GM19239 (cell line): ENCODE measurements at regions not wholly inside any gene's neighbourhood (a gene's known extent, or its start where the extent isn't known, plus 50 kb on each side); places are given as distances from the start of the nearest gene placed in this dataset.
"Not testable (repeated sequence)": the region's sequence is repeated elsewhere in the genome, so short reads cannot be mapped to it uniquely, and the experiment has no call there.

ENCODE experiments used
- DNase-seq: peaks from one replicate; pipeline ENCODE4 v3.0.0; 2011; ENCODE audit warnings: low spot score; ENCODE audit not compliant: insufficient read length
- FAIRE-seq: peaks from 2 replicates; lab custom pipeline; 2011; peaks lifted over from hg19 to GRCh38; lab: Jason Lieb, UNC

DNA sequence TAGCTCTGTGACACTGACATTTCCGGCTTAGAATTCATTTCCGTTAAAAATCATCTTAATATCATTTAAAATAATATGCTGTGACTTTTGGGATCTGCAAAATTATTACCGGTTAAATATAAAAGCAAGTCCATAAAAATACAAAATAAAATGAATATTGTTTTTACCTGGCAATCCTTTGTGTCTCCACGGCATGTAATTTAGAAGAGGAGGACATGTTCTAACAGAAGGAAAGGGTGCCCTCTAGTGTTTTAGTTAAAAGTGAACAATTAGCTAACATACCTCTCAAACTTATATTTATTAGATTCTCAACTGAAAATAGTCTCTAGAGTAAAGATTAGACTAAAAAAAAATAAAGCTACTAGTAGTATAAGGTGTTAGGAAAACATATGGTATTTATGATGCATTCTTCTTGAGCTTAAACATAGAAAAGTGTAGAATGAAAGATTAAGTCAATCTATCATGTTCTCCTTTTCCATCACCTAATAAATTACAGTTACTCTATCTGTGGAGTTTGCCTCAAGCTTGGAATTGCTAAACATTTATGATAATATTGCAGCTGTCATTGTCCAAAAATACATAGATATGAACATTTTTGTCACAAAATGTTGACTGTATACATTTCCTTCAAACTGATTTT, 676.7 kb upstream of the SPRY2 start:
- DNase-seq (peak; percentile 9), FAIRE-seq (no peak)

DNA sequence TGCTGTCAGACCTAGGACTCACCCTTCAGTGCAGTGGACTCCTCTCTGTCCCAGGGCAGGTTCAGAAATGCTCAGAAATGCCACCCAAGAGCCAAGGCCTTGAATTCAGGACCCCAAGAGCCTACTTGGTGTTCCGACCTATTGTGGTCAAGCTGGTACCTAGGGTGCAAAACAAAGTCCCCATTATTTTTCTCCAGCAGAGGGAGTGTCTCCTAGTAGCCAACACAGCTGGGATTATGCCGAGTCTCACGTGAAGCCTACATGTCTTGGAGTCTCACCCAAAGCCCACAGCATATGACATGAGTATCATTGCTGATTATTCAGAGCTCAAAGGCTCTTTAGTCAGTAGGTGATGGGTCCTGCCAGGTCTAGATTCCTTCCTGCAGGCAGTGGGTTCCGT, 671.1 kb upstream of the SPRY2 start:
- no peak for FAIRE-seq
- no peak for DNase-seq

DNA sequence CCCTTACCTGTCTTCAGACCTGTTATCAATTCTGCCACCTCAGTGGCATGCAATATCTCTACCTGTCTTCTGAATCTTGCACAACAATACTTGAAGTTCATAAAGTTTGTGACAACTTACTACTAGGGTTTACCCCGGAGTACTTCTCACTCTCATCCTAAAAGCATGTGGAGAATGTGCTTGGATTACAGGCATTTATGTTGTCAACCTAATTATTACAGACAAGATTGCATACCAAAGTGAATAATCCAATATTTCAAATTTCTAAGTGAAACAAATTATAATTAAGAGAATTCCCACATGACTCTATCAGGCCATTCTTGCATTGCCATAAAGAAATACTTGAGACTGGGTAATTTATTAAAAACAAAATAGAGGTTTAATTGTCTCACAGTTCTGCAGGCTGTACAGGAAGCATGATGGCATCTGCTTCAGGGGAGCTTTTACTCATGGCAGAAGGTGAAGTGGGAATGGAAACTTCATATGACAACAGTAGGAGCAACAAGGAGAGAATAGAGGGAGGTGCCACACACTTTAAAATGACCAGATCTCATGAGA, 661.0 kb upstream of the SPRY2 start:
- no peak for DNase-seq
- FAIRE-seq = no peak

DNA sequence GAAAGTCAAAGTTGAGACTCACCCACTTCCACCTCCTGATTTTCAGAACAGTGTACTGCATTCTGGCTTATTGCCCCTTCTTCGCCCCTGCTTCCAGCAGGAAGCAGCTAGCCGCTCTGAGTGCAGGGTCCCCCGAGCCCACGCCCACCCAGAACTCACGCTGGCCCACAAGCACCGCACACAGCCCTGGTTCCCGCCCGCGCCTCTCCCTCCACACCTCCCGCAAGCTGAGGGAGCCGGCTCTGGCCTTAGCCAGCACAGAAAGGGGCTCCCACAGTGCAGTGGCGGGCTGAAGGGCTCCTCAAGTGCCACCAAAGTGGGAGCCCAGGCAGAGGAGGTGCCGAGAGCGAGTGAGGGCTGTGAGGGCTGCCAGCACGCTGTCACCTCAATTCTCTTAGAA, 657.7 kb upstream of the SPRY2 start:
- FAIRE-seq, DNase-seq: not testable (repeated sequence)

DNA sequence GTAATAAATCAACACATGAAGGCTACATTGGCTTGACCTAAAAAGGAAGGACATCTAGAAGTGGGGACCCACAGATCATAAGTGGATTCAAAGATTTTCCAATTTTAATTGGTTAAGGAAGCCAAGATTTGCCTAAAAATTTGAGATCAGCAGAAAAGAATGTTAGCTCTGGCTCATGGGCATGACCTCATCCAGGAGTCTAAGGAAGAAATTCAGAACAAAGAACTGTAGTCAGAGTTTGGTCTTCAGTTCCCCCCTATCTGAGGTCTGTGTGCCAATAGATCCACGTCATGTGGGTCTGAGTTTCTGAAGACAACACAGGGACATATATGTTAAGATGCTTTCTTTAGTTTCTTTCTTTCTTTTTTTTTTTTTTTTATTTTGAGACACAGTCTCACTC, 648.8 kb upstream of the SPRY2 start:
- no peak for DNase-seq
- no peak for FAIRE-seq

DNA sequence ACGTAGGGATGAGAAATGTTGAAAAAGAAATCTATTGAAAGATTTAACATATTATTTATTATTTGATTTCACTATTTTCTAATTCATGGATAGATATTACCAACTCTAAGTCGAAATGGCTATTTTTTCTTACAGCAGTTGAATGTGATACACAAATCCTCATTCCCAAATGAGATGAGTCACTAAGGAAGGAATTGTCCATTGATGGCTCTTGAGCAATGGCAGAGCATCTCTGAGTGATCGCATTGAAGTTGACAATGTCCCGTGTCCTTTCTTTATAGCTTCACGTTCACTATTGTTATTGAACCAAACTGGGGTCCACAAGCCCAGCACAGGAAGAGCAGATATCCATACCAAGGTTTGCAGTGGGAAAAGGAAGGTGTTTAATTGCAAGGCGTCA, 648.3 kb upstream of the SPRY2 start:
- DNase-seq (no peak), FAIRE-seq (no peak)

DNA sequence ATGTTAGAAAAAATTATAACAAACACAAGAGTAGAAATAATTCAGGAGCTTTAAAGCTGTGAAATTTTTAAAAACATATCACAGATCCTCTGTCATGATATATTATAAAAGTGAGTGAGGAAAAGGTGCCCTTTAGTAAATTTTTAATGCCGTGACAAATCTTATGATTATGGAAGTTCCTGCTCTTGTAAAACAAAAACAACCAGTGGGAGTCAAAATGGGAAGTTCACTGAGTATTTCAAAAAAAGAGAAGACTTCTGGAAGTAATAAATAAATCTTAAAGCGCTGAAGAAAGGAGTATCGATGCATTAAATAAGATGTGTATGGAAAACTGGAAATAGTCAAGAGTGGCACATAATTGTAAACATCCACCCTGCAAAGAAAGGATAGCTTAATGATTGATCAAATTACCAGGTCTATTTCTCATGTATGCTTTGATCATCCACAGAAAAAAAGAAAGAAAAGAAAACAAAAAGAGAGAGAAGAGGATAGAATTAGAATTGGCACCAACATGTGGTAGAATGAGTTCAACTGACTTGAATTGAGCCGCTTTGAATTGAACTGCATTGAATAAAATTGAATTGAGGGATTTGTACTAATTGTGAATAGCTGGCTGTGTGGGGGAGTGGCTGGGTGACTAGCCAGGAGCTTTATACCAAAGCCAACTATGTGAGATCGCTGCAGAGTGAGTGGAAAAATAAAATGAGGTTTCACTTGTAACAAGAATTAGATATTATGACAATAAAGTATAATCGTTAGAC, 647.6 kb upstream of the SPRY2 start:
- no peak for FAIRE-seq
- DNase-seq = no peak

DNA sequence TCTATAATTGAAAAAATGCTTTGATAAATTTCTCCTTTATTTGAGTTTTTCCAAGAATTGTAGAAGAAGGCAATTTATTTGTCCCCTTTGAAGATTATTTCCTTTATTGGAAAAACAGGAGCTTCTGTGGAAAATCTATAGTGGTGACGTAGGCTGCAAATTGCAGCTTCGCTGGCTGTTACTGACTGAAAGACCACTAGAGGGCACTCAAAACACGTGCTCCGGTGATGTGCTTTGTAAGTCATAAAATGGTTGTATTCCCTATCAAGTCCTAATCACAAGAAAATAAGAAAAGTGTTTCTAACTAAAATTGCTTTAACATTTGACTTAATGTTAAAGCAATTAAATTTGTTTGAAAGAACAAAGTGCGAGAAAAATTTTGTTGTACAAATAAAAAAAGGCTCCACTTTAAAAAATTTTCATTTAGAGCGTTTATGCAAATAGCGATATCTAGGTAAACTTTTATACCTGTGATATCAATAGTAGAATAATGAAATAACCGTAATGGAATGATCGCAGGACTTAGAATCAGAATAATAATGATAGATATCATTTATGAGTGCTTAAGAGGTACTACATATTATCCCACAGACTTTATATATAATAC, 638.2 kb upstream of the SPRY2 start:
- FAIRE-seq (peak; percentile 69), DNase-seq (peak; percentile 1)

DNA sequence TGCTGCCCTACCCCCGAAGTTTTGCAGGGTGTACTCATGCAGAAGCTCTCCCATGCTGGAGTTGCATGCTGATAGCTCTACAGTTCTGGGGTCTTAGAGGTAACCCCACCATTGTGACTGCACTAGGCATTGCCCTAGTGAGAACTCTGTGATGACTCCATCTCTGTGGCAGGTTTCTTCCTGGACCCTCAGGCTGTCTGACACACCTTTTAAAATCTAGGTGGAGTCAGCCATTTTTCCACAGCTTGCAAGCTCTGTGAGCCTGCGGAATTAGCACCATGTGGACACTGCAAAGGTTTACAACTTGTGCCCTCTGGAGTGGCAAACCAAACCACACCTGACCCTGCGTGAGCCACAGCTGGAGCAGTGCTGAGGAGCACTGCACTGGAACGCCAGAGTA, 636.2 kb upstream of the SPRY2 start:
- no peak for FAIRE-seq

DNA sequence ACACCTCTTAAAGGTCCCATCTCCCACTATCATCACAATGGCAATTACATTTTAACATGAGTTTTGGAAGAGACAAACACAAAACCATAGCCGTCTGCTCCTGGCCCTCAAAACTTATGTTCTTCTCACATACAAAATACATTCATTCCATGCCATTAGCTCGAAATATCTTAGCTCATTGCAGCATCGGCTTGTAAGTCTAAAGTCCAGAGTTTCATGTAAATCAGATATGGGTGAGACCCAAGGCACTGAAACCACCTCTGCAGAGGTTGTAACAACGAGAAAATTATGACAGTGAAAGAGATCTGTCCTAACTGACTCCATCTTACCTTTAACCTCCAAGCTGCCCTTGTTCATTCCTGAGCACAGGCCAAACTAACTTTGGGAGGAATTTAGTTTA, 635.0 kb upstream of the SPRY2 start:
- DNase-seq (no peak), FAIRE-seq (no peak)

More for the DNA sequence above, 636.2 kb upstream of the SPRY2 start:
- no peak for DNase-seq

DNA sequence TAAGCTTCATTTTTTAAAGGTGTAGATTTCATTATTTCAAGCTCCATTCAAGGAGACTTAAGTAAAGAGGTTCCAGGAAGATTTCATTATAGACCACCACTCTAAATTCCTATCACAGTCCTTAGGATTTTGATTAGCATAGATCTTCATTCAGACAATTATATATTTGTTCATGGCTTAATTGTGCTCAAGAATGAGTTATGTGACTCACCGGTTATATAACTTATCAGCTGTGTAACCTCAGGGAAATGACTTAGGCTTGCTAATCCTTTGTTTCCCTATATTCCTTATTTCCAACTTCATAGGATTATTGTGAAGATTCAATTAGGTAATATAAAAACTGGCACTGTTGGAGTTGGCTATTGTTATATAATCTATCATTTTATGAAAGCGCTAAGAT, 632.8 kb upstream of the SPRY2 start:
- DNase-seq (no peak), FAIRE-seq (no peak)

DNA sequence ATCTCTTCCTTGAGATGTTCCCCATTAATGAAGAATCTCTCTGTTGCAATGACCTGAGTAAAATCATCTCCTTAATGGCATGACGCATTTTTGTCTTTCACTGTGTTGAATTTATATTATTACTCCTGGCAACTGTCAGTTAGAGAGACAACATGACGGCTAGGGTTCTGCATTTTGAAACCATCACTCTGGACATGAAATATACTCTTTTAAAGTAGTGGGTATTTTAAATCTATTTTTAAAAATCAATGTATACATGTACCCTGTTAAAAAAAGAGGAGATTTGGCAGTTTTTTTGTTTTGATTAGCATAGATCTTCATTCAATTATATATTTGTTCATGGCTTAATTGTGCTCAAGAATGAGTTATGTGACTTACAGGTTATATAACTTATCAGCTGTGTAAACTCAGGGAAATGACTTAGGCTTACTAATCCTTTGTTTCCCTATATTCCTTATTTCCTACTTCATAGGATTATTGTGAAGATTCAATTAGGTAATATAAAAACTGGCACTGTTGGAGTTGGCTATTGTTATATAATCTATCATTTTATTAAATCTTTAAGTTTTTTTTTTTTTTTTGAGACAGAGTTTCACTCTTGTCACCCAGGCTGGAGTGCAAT, 632.0 kb upstream of the SPRY2 start:
- DNase-seq (no peak), FAIRE-seq (no peak)

DNA sequence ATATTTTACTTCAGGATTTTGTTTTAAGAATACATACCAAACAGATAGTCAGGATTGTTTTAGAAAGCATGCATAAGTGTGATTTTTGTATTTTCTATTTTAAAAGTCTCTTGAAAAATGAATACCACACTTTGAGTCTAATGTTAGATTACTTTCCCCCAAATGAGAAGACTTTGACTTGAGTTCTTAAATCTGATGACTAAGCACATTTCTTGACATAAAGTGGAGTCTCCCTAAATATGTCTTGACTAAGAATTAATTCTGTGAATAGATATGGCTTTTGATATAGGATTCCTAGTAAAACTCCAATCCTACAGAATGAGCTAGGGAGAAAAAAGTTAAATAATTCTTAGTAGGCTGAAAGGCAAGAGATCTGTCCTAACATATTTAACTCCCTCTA, 624.2 kb upstream of the SPRY2 start:
- FAIRE-seq = no peak

DNA sequence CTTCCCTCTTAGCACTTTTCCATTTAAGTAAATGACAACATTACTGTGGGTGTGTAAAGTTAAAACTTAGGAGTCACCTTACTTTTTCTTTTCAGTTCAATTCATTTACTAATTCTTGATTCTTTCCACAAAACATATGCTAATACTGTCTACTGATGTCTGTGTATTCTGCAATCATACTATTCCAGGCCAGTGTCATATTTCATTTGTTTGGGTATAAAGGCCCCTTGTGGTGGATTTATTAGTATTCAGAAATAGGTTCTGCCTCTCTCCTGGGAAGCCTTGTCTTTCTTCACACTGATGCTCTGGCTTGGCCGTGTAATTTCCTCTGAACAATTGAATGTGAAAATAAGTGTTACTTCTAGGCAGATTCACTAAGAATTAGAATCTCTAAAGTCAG, 621.9 kb upstream of the SPRY2 start:
- FAIRE-seq = no peak
- DNase-seq = no peak

More for the DNA sequence above, 624.2 kb upstream of the SPRY2 start:
- no peak for DNase-seq

DNA sequence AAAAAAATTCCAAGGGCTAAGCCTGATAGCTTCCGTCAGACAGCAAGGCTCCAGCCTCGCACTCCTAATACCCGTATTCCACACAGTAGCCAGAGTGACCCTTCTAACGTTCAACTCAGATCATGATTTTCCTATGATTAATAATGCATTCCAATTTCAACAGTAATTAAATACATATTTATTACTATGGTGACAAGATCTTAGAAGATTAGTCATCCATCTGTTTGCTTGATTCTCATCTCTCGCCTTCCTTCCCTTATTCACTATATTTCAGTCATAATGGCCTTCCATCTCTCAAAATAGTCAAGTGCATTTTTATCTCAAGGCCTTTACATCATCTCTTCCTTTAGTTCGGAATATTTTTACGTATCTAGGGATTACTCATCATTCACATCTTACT, 621.2 kb upstream of the SPRY2 start:
- FAIRE-seq = no peak

DNA sequence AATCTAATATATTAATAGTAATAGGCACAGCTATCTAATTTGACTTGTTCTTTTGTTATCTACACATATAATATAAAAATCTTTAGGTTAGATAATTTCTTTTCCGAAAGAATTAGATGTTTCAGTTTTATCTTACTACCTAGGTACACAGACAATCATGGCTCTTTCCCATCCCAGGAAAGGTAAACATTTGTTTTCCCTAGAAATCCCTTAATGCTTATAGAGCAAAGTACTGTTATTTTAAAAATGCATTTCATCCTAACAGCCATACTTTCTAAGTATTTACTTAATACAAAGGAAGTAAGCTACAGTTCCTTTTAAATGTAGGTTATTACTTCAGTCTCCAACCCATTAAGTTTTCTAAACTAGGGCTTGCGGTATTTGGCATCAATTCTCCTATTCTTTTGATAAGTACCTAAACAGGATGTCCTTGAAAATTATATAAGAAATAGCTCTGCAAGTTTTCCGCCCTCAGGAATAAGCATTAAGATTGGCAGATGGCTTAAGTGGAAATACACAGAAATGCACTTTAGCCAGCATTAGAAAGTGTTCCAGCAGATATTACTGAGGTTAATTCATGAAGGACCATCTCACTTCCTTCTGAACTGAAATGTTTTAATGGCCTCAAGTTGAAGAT, 616.2 kb upstream of the SPRY2 start:
- DNase-seq (no peak), FAIRE-seq (no peak)

More for the DNA sequence above, 621.2 kb upstream of the SPRY2 start:
- no peak for DNase-seq

DNA sequence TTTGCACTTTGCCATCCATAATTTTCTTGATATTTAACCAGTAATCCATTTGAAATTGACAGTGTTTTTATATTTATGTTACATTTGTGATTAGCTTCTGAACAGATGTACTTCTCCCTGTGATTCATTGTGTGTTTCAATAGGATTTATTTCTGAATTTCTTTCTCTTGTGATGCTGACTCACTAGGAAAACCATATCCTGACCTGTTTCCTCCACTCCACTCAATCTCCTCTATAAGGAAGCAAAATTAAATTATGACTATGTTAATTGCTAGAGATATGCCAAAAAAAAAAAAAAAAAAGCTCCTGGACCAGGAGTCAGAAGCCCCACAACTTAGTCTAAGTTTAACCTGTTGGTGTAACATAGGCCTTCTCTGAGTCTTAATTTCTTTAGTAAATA, 614.6 kb upstream of the SPRY2 start:
- no peak for FAIRE-seq
- DNase-seq = no peak

DNA sequence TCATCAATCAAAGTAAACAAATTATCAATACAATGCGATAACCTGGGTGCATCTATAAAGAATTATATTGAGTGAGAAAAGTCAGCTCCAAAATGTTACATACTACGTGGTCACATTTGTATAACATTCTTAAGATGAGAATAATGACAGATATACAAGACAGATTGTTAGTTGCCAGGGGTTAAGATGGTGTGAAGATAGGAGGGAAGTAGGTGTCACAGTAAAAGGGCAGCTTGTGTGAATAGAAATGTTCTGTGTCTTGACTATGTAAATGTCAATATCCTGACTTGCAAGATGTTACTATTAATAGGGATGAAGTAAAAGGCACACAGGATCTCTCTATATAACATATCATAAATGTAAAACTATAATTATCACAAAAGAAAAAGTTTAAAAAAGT, 611.2 kb upstream of the SPRY2 start:
- FAIRE-seq = no peak
- DNase-seq = no peak

DNA sequence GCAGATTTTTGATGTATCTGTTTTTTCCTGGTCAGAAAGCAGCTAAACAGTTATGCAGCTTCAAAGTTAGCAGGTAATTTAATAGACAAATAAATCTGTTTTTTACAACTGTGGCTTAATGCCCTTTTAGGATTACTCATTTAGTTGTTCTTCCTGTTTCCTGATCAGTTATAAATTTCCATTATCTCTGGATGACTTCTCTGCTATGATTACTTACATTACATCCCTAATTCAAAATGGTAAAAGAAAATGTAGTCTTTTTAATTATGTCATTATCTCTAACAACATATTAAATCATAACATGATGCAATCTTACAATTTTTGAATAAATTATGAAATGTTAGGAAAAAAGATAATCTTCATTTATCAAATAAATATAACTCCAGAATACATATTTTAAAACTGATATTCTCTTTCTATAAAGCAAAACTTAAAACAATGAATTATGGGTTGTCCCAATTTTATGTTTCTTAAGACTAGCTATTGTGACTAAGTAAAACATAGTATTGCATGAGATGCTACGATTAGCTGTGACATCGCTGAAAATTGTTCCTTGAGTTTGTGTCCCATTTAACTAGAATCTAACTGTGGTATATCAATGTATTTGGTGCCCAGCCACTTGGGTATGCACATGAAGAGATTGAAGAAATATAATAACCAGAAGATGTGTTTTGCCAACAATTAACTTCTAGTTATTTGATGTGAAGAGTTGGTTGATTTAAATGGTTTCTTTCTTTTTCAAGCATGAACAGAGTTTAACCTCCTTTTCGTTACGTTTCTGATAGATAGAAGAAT, 605.3 kb upstream of the SPRY2 start:
- DNase-seq (no peak), FAIRE-seq (no peak)

DNA sequence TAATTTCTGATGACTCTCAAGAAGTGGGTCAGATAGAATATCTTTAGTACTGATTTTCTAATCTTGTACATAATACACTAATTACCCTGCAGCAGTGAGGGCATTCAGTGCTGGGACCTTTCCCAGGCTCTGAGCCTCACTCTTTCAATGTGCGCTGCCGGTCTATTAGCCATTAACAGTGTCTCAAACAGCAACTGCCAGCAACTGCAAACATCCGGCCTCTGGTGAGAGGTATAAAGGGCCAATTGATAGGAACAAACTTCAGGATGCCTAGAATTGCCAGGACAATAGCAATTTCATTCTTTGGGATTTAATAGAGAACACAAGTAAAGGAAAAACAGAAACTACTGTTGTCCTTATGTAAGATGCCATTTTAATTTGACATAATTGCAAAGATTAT, 604.4 kb upstream of the SPRY2 start:
- DNase-seq = no peak
- no peak for FAIRE-seq
